GM12878 (cell line): ENCODE measurements at regions not wholly inside any gene's neighbourhood (a gene's known extent, or its start where the extent isn't known, plus 50 kb on each side); places are given as distances from the start of the nearest gene placed in this dataset.

Experiments used
- ATAC-seq: fragments of 200-7000 bp; cut with Tn5 transposase; 3 replicates; pipeline ENCODE4 v1.9.1; 2020; ENCODE audit warnings: mild to moderate bottlenecking, moderate library complexity
- BruUV-seq: library from RNA; stranded (reverse); fragments of 400-500 nt; replicated peaks from 2 replicates; lab custom pipeline; 2021; lab: Mats Ljungman, UMichigan
- CTCF ChIA-PET: fragments of 300-600 bp; sonication (Branson Sonifier 250); formaldehyde crosslinking; extraction: SDS; loops from one replicate; lab custom pipeline; 2021; ENCODE audit warnings: inconsistent platforms; lab: Yijun Ruan, JAX
- POLR2A ChIA-PET: fragments of 350-600 bp; formaldehyde crosslinking; extraction: SDS; loops from one replicate; lab custom pipeline; 2021; ENCODE audit warnings: inconsistent platforms; lab: Charles Lee
- RAD21 ChIA-PET: fragments of 300-600 bp; sonication (Branson Sonifier 250); formaldehyde crosslinking; loops from one replicate; lab custom pipeline; 2023; ENCODE audit warnings: antibody characterized with exemption; ENCODE audit not compliant: unreplicated experiment; lab: Charles Lee
- SMC1A ChIA-PET: fragments of 300-600 bp; sonication (Branson Sonifier 250); formaldehyde crosslinking; loops from one replicate; lab custom pipeline; 2023; ENCODE audit not compliant: unreplicated experiment, uncharacterized antibody; lab: Charles Lee
- DNase-seq: peaks from one replicate; pipeline ENCODE4 v3.0.0-alpha.2; 2011; ENCODE audit warnings: low read depth, low spot score
- FAIRE-seq: peaks from 3 replicates; lab custom pipeline; 2011; peaks lifted over from hg19 to GRCh38; lab: Jason Lieb, UNC
- H2AFZ ChIP-seq: 2 replicates; pipeline ENCODE4 v1.6.0; 2011; ENCODE audit warnings: low read depth, low read length, control low read depth; ENCODE audit not compliant: control insufficient read depth
- H3K27ac ChIP-seq: 2 replicates; pipeline ENCODE4 v1.5.1; 2011; ENCODE audit warnings: control low read depth; ENCODE audit not compliant: control insufficient read depth, insufficient read depth
- H3K27me3 ChIP-seq, 2 experiments: replicated peaks in 1 of 2; 2 replicates each; pipeline versions ENCODE4 v1.6.0 to v1.6.1; 2011; ENCODE audit warnings: low read length in 1 of 2; ENCODE audit not compliant: control insufficient read depth in 2 of 2, insufficient read depth in 2 of 2
- H3K36me3 ChIP-seq, 2 experiments: 2 replicates each; pipeline ENCODE4 v1.5.1; 2011; ENCODE audit warnings: low read length in 1 of 2; ENCODE audit not compliant: control insufficient read depth in 2 of 2, insufficient read depth in 2 of 2
- H3K4me1 ChIP-seq: 2 replicates; pipeline ENCODE4 v1.6.1; 2011; ENCODE audit warnings: mild to moderate bottlenecking, low read length, moderate library complexity, mixed read lengths; ENCODE audit not compliant: control insufficient read depth, insufficient read depth
- H3K4me2 ChIP-seq: 2 replicates; pipeline ENCODE4 v1.6.0; 2011; ENCODE audit warnings: control low read depth; ENCODE audit not compliant: control insufficient read depth, insufficient read depth
- H3K4me3 ChIP-seq: fragments of 200-600 bp; sonication (generic); 2 replicates; pipeline ENCODE4 v1.5.1; 2016
- H3K79me2 ChIP-seq: 2 replicates; pipeline ENCODE4 v1.6.0; 2011; ENCODE audit warnings: low read length; ENCODE audit not compliant: control insufficient read depth, insufficient read depth
- H3K9ac ChIP-seq: 2 replicates; pipeline ENCODE4 v1.8.0; 2011; ENCODE audit warnings: low read length, control low read depth, mixed read lengths; ENCODE audit not compliant: control insufficient read depth, insufficient read depth
- H3K9me3 ChIP-seq: replicated peaks from 3 replicates; pipeline ENCODE4 v1.5.1; 2011; ENCODE audit warnings: mild to moderate bottlenecking, low read length; ENCODE audit not compliant: control insufficient read depth, insufficient read depth
- H4K20me1 ChIP-seq: 2 replicates; pipeline ENCODE4 v1.6.0; 2011; ENCODE audit not compliant: control insufficient read depth, insufficient read depth
- CBX3 ChIP-seq: fragments of 200-600 bp; sonication (generic); IDR thresholded peaks from 2 replicates; pipeline ENCODE4 v1.6.1; 2016; ENCODE audit warnings: low read depth, borderline replicate concordance
- EP300 ChIP-seq, 2 experiments: fragments of 150-350 bp in 1 of 2; IDR thresholded peaks; 2 replicates each; pipeline ENCODE4 v1.6.1; 2011 to 2012; ENCODE audit warnings: low read depth in 2 of 2, low read length in 2 of 2, borderline replicate concordance in 1 of 2, improper control_type of control experiment in 1 of 2, inconsistent platforms in 1 of 2; ENCODE audit not compliant: control insufficient read depth in 1 of 2
- EZH2 ChIP-seq: IDR thresholded peaks from 2 replicates; pipeline ENCODE4 v1.6.1; 2012; ENCODE audit warnings: low read depth, mild to moderate bottlenecking, control low read depth, inconsistent platforms, low read length, borderline replicate concordance; ENCODE audit not compliant: control insufficient read depth
- NR2C2 ChIP-seq: IDR thresholded peaks from 2 replicates; pipeline ENCODE4 v1.6.1; 2011; ENCODE audit warnings: borderline replicate concordance, low read depth; ENCODE audit not compliant: control insufficient read depth, insufficient read length
- SP1 ChIP-seq: IDR thresholded peaks from one replicate; pipeline ENCODE4 v1.6.1; 2011; ENCODE audit warnings: low read depth, low read length
- TAF1 ChIP-seq: IDR thresholded peaks from 2 replicates; pipeline ENCODE4 v1.6.1; 2011; ENCODE audit warnings: mild to moderate bottlenecking, low read depth, low read length, borderline replicate concordance
- TCF12 ChIP-seq: IDR thresholded peaks from 2 replicates; pipeline ENCODE4 v1.6.1; 2011; ENCODE audit warnings: low read depth, mild to moderate bottlenecking, low read length
- WGBS: methylation state at CpG from one replicate; pipeline ENCODE4 v1.1.6; 2016; ENCODE audit warnings: low lambda C conversion rate; ENCODE audit not compliant: insufficient replicate concordance, insufficient coverage; ENCODE audit errors: missing lambda C conversion rate; 5-methylcytosine and 5-hydroxymethylcytosine counted together
- in situ Hi-C: fragments of 300-500 bp; cut with MboI; formaldehyde crosslinking; loops from 9 replicates; pipeline ENCODE4 v1.14.3; 2018; ENCODE audit warnings: mixed read lengths
- intact Hi-C: fragments of 100-400 bp; cut with micrococcal nuclease; formaldehyde crosslinking; loops from one replicate; pipeline ENCODE4 v1.14.2; 2022; ENCODE audit not compliant: unreplicated experiment
- TF ChIP-seq, protein P1 (sequence below): fragments of 150-350 bp; IDR thresholded peaks from 2 replicates; pipeline ENCODE4 v1.6.1; 2016; ENCODE audit warnings: low read depth, low read length

DNA sequence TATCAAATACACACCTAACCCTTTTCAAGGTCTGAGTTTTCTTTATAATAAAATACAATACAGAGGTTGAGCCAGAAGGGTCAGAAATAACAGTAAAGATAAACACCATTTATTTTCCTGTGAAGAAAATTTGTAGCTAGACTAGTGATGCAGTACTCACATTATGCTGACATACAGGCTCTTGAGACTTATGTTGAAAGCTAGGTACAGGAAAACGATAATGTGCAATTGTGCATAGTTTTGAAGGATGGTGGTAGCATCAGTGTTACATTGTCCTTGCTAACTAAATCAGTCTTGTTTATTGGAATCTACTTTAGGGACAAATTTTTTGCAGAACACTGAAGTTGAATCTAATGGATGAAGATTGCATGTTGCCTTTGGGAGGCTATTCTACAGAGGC, 1877.2 kb downstream of the PCDH7 start:
- no peak for FAIRE-seq
- ChIA-PET RAD21 (no interaction called here), SMC1A (no interaction called here), CTCF (interaction anchor here (0.6 to 1.5 kb wide), 2 partner anchors 10 to 563 kb away, joined by 3 to 4 read pairs; no protein-coding TSS in a partner anchor), POLR2A (no interaction called here)
- TF ChIP-seq EP300 (IDR thresholded peaks at IDR 0.05; ENCODE audit: borderline replicate concordance in 1 of 2, control insufficient read depth in 1 of 2, low read depth in 2 of 2, low read length in 2 of 2) (no peak), NR2C2 (no peak), CBX3 (no peak), EZH2 (no peak), TAF1 (no peak), SP1 (no peak), TCF12 (no peak)
- TF ChIP-seq, protein P1, sequence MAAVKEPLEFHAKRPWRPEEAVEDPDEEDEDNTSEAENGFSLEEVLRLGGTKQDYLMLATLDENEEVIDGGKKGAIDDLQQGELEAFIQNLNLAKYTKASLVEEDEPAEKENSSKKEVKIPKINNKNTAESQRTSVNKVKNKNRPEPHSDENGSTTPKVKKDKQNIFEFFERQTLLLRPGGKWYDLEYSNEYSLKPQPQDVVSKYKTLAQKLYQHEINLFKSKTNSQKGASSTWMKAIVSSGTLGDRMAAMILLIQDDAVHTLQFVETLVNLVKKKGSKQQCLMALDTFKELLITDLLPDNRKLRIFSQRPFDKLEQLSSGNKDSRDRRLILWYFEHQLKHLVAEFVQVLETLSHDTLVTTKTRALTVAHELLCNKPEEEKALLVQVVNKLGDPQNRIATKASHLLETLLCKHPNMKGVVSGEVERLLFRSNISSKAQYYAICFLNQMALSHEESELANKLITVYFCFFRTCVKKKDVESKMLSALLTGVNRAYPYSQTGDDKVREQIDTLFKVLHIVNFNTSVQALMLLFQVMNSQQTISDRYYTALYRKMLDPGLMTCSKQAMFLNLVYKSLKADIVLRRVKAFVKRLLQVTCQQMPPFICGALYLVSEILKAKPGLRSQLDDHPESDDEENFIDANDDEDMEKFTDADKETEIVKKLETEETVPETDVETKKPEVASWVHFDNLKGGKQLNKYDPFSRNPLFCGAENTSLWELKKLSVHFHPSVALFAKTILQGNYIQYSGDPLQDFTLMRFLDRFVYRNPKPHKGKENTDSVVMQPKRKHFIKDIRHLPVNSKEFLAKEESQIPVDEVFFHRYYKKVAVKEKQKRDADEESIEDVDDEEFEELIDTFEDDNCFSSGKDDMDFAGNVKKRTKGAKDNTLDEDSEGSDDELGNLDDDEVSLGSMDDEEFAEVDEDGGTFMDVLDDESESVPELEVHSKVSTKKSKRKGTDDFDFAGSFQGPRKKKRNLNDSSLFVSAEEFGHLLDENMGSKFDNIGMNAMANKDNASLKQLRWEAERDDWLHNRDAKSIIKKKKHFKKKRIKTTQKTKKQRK: no peak
- no peak overlapping the region for H3K4me3 ChIP-seq
- H3K27ac ChIP-seq: no peak overlapping the region
- H3K9me3 ChIP-seq: no peaks in the 10 kb centered on the region
- no peaks in the 10 kb centered on the region for H3K79me2 ChIP-seq
- 0% methylated on average over 1 of the region's 1 CpG for WGBS
- in situ Hi-C loops: no loop called here
- BruUV-seq: no TSS peak
- H4K20me1 ChIP-seq: no peaks in the 10 kb centered on the region
- no peak overlapping the region for H3K4me2 ChIP-seq
- H3K9ac ChIP-seq: no peak overlapping the region
- no peaks in the 10 kb centered on the region for H3K27me3 ChIP-seq
- H3K36me3 ChIP-seq: no peaks in the 10 kb centered on the region
- H3K4me1 ChIP-seq: no peaks in the 10 kb centered on the region
- intact Hi-C loops: no loop called here
- ATAC-seq: no peak
- DNase-seq: no peak
- H2AFZ ChIP-seq: no peak overlapping the region
